OCI-LY3 (cell line): ENCODE measurements at regions not wholly inside any gene's neighbourhood (a gene's known extent, or its start where the extent isn't known, plus 50 kb on each side); places are given as distances from the start of the nearest gene placed in this dataset.
"Not testable (repeated sequence)": the region's sequence is repeated elsewhere in the genome, so short reads cannot be mapped to it uniquely, and the experiment has no call there.

Experiments
- EZH2phosphoT487 ChIP-seq: fragments of 200-600 bp; shearing (Covaris generic); IDR thresholded peaks from 2 replicates; pipeline ENCODE4 v1.6.1; 2018; ENCODE audit warnings: antibody characterized with exemption, mixed run types, low read depth
- TF ChIP-seq, protein P1 (sequence below): fragments of 200-600, 300-600 bp; sonication (generic); IDR thresholded peaks from 2 replicates; pipeline ENCODE4 v1.5.1; 2014; ENCODE audit warnings: antibody characterized with exemption, low read length, low read depth

DNA sequence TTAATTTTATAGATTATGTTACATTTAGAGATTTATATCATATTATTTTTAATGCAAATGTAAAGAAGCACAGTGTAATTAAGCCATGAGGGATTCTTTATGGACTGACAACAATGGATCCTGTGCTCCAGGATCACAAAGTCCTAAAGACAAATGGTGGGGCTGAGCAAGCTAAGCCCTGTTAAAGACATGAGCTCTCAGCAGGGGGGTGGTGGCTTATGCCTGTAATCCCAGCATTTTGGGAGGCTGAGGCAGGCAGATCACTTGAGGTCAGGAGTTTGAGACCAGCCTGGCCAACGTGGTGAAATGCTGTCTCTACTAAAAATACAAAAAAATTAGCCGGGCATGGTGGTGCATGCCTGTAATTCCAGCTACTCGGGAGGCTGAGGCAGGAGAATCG lies 160.8 kb upstream of the RGS6 start:
- TF ChIP-seq, protein P1, sequence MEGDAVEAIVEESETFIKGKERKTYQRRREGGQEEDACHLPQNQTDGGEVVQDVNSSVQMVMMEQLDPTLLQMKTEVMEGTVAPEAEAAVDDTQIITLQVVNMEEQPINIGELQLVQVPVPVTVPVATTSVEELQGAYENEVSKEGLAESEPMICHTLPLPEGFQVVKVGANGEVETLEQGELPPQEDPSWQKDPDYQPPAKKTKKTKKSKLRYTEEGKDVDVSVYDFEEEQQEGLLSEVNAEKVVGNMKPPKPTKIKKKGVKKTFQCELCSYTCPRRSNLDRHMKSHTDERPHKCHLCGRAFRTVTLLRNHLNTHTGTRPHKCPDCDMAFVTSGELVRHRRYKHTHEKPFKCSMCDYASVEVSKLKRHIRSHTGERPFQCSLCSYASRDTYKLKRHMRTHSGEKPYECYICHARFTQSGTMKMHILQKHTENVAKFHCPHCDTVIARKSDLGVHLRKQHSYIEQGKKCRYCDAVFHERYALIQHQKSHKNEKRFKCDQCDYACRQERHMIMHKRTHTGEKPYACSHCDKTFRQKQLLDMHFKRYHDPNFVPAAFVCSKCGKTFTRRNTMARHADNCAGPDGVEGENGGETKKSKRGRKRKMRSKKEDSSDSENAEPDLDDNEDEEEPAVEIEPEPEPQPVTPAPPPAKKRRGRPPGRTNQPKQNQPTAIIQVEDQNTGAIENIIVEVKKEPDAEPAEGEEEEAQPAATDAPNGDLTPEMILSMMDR: not testable (repeated sequence)
- TF ChIP-seq EZH2phosphoT487: not testable (repeated sequence)
